ENCODE measurements at regions not wholly inside any gene's neighbourhood (a gene's known extent, or its start where the extent isn't known, plus 50 kb on each side); places are given as distances from the start of the nearest gene placed in this dataset.

DNA sequence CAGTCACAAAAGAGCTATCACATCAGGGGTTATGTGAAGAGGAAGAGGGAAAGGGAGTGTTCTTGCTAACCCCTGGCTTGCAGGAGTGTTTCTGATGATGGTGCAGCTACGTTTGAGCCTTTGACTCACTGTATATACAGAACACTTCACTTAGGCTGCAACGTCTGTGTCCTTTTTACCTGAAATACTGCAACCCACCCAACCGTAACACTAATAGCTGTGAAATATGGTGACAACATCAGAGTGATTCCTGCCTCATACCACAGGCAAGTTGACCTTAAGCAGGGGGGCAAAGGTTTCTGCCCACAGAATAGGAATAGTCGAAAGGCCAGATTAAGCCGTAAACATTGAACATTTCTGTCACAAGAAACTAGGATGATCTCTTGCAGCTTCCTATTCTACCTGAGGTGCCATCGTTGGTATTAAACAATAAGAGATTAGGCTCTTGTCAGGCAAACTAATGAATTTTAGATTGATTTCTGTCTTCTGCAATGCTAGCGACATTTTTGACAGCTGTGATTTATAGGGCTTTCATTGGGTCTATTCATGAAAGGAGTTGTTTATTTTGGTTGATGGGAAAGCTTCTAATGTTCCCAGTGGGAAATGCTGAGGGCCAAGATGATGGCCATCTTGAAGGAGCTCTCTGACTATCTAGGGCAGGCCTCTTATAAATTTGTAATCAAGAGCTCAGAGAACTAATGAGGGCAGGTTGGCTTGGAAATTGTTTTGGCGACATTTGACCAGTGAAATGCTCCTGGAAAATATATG is 316.8 kb downstream of the PIK3C3 start:
- DNase-seq: no peak

DNA sequence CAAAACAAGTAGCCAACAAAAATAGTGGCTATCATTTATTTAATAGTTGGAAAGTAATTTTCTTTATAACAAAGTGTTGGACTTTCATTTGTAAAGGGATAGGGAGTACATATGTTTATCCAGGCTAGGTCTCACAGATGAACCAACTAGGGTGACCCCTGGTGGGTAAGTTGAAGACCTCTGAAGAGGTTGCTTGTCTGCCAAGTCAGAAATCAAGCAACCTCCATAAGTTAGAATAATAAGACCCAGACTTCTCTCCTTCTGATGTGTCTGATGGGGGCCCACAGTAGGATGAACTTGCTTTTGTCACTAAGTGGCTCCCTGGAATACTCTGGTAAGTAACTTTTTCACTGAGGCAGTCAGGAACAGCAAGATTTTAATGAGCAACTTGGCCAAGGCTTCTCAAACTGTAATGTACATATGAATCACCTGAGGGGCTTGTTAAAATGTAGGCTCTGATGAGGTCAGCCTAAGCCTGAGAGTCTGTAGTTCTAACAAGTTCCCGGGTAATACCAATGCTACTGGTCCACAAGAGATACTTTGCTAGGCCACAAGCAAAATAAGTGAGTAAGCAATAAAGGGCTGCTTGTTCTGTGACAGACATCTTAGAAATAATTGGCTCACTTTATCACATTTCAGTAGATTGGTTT is 319.6 kb downstream of the PIK3C3 start:
- no peak for DNase-seq

DNA sequence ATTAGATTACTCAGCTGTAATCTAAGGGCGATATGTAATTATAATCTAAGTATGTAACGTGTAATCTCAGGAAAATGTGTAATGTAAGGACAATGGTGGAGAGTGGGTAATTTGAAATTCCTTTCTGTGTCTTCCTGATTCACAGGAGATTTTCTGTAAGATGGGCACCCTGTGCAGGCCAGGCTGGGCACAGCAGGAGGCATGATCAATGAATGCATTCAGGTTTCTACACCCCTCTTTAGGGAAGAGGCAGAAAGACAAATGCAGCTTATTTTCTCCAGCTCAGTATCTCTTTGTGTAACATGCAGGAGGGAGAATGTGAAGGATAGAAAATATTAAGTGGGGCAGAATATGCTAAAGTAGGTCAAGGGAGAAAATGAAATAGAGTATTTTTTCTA is 320.1 kb downstream of the PIK3C3 start:
- DNase-seq: no peak

GRCh38 chr18:42275949-42276730 is 321.1 kb downstream of the PIK3C3 start:
- no peak for DNase-seq

DNA sequence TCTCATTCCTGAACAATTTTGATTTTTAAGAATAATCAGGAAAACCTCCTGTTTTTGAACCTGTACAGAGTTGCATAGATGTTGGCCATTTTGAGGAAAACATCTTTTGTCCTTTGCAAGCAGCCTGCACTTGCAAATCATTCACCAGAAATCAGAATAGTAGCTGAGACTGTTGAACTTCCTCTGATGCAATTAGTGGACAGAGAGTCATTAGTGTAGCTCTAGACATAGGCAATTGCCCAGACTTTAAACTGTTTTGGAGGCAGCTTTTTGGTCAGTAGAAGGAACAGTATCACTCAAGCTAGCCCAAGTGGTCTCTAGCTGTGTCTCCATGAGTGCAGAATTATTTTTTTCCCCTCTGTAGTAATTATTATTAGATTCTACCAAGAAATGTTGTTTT is 326.1 kb downstream of the PIK3C3 start:
- no peak for DNase-seq

GRCh38 chr18:42281851-42282250 is 326.8 kb downstream of the PIK3C3 start:
- DNase-seq: no peak

DNA sequence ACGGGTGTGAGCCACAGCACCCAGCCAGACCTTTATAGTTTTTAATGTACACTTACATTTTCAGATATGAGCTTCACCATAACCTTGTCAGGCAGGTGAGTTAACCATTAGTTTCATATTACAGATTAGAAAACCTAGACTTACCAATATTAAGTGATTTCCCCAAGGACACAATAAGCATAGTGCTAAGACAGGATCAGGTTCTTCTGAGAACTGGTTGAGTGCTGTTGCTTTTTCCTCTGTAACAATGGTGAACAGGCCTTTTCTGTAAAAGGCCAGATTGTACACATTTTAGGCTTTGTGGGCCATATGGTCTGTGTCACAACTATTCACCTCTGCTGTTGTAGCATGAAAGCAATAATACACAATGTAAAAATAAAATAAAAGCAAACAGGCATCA is 332.0 kb downstream of the PIK3C3 start:
- DNase-seq: no peak

DNA sequence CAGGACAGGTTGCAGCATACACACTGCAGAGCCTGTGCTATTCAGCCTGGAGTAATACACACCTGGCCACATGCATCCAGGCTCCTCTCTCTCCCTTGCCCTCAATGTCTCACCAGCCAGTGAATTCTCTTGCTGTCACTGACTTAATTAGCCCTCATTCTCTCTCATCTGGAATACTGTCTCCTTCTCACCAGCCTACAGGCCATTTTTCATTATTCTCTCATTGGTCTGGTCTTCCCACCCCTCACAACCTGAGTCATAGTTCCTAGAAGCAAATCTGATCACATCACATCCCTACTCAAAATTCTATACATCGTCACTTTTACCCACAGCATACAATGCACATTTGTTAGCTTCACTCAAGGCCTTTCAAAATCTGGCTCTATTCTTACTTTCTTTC is 333.1 kb downstream of the PIK3C3 start:
- DNase-seq: no peak

- DNase-seq: no peak
Measured at GRCh38 chr18:42289526-42289925, 334.5 kb downstream of the PIK3C3 start.

DNA sequence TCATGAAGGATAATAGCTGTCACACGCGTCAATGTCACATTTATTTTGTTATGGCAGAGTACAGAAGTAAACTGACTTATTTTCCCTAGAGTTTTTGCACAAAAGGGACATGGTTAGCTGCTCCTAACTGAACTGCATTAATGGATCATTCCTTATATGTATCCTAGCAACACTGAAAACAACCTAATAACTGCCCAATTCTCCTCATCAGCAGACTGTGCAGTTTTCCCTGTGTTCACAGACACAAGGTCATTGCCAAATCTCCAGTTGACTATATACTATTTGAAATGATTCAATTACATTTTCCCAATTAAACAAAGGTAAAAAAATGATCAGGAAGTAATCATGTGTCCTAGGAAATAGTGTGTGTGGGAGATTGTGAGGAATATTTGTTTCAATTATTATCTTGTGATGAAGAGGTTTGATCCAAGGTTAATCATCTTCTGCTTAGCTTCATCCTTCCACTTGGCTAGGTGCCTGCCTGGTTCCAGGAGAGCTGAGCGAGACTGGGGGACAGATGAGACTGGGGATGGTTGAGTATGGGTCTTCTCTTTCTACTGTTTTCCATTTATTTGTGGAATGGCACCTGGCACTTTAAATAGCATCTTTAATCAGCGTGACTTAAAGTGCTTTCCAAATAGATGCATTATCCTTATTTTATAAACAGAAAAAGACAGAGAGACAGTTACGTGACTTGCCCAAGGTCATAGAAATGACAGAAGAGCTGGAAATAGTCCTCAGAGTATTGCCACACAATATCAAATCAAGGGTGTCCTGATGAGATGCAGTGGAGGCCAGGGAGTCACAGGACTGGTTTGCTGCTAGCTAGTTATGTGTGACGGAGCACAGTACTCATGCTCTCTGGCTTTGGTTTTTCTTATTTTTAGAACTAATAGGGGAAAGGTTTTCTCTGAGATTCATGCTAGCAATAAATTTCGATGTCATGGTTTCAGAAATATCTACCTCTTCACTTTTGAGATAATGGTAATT is 335.6 kb downstream of the PIK3C3 start:
- DNase-seq: no peak

DNA sequence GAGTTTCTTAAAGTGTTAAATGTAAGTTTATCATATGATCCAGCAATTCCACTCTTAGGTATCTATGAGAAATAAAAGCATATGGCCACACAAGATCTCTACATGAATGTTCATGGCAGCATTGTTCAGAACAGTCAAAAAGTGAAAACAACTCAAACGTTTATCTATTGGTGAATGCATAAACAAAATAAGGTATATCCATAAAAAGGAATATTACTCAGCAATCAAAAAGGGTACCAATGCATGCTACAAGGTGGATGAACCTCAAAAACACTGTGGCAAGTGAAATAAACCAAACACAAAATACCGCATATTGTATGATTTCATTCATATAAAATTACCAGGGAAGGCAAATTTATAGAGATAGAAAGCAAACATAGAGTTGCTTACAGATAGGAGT is 337.6 kb downstream of the PIK3C3 start:
- DNase-seq: no peak

DNA sequence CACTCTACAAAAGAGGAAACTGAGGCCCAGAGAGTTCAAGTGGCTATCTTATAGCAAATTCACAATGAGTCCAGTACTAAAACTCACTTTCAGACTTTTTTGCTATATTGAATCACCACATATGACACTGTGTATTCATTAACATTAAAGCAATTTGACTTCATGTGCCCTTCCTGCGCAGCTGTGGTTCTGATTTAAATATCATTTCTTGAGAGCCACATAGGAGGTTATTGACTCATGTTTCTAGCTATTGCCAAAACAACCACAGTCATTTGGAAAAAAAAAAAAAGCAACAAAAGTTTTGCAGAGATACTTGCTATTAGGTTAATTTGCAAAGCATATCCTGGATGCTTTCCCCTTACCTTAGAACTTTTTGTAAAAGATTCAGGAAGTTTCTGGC is 341.2 kb downstream of the PIK3C3 start:
- DNase-seq: no peak

GRCh38 chr18:42296723-42297122 is 341.7 kb downstream of the PIK3C3 start:
- no peak for DNase-seq

GRCh38 chr18:42298759-42299675 is 344.0 kb downstream of the PIK3C3 start:
- peak; percentile 26 for DNase-seq

- DNase-seq: no peak
Measured at GRCh38 chr18:42305869-42306593, 351.0 kb downstream of the PIK3C3 start.

DNA sequence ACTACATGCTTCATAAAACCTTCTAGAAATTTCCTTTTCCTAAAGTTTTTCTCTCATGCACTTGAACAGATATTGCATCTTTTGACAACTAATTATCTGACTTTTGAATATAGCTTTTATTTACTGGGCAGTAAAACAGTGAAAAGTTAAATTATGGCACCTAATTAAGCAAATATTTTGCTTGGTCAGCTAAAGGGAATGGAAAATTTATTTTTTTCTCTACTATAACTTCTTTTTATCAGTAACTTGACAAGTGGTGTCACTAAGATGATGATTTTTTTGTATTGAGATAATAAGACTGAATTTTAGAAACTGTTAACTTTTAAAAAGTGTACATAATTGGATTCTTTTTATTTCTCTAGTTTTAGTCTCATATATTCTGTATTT is 351.6 kb downstream of the PIK3C3 start:
- DNase-seq: no peak

- DNase-seq: no peak
Measured at GRCh38 chr18:42310956-42311355, 355.9 kb downstream of the PIK3C3 start.

- no peak for DNase-seq
Measured at GRCh38 chr18:42326752-42327151, 371.7 kb downstream of the PIK3C3 start.

- DNase-seq: no peak
Measured at GRCh38 chr18:42328931-42329330, 373.9 kb downstream of the PIK3C3 start.

- no peak for DNase-seq
Measured at GRCh38 chr18:42330296-42330695, 375.3 kb downstream of the PIK3C3 start.

- DNase-seq: no peak
Measured at GRCh38 chr18:42333558-42333957, 378.5 kb downstream of the PIK3C3 start.
